Activated CD4-positive, alpha-beta T cell treated with anti-CD3 and anti-CD28 coated beads for 36 hours (primary cell): ENCODE measurements at regions not wholly inside any gene's neighbourhood (a gene's known extent, or its start where the extent isn't known, plus 50 kb on each side); places are given as distances from the start of the nearest gene placed in this dataset.

Experiments
- ATAC-seq: fragments of 200-7000 bp; cut with Tn5 transposase; one replicate; pipeline ENCODE4 v1.10.0; 2021; ENCODE audit warnings: mild to moderate bottlenecking, moderate library complexity
- CTCF ChIA-PET: fragments of 350-600 bp; sonication (Branson Sonifier 250); formaldehyde crosslinking; loops from one replicate; lab custom pipeline; 2021; ENCODE audit warnings: antibody characterized with exemption; lab: Charles Lee
- POLR2A ChIA-PET: fragments of 350-600 bp; sonication (Branson Sonifier 250); formaldehyde crosslinking; loops from one replicate; lab custom pipeline; 2021; ENCODE audit warnings: antibody characterized with exemption, inconsistent platforms; lab: Charles Lee
- DNase-seq: peaks from one replicate; pipeline ENCODE4 v3.0.0-alpha.2; 2020
- H3K27ac Mint-ChIP-seq: one replicate; pipeline ENCODE4 v1.8.0; 2021; ENCODE audit warnings: mixed read lengths
- H3K27me3 Mint-ChIP-seq: one replicate; pipeline ENCODE4 v1.8.0; 2021; ENCODE audit warnings: mixed read lengths
- H3K36me3 Mint-ChIP-seq: one replicate; pipeline ENCODE4 v1.8.0; 2021; ENCODE audit warnings: low read depth, mixed read lengths
- H3K4me1 Mint-ChIP-seq: one replicate; pipeline ENCODE4 v1.8.0; 2021; ENCODE audit warnings: mixed read lengths
- H3K4me3 Mint-ChIP-seq: one replicate; pipeline ENCODE4 v1.8.0; 2021; ENCODE audit warnings: mild to moderate bottlenecking, moderate library complexity, mixed read lengths
- H3K9me3 Mint-ChIP-seq: one replicate; pipeline ENCODE4 v1.8.0; 2021; ENCODE audit warnings: low read depth, mixed read lengths
- intact Hi-C, 2 experiments: fragments of 100-400 bp; cut with DNase I in 1 of 2; cut with micrococcal nuclease in 1 of 2; formaldehyde crosslinking; loops; one replicate each; pipeline versions ENCODE4 v1.14.2 to v1.15.1; 2022 to 2024; cut with DNase I, micrococcal nuclease

DNA sequence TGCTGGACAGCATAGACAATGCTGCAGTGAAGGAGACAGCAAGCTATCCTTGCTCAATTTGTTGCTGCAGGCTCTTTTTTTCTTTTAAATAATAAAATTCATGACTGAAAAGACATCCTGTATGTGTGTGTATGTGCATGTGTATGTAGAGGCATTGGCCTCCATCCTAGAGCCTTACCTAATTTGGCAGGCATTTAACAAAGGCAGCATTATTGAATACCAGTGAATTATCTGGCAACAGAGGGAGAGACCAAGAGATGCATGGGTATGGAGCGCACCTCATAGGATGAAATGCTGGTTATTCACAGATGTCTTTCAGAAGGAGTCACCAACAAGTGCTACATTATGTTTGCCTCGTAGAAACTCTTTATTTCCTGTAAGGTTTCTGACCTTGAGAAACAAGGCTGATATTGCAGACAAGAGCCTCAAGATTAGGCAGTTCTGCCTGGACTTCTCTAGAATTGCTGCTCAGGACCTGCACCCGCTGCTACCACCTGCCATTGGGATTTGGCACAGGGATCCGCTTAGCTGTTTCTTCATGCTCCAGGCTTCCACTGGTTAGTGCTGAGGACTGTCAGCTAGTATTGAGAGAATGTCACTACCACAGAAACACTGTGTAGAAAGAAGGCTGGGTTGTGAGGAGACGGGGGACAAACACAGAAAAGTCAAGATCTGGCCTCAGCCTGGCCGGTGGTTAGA is 247.7 kb upstream of the RFX3 start:
- ATAC-seq, result no peak
- Mint-ChIP-seq H3K4me3 (no peak overlapping the region), H3K36me3 (no peaks in the 10 kb centered on the region), H3K27ac (no peak overlapping the region), H3K4me1 (no peaks in the 10 kb centered on the region), H3K9me3 (no peaks in the 10 kb centered on the region), H3K27me3 (peaks cover 12% of the 10 kb centered on the region)
- ChIA-PET CTCF (interaction anchor here (1.0 kb wide), 1 partner anchor 10 kb away, joined by 3 read pairs; no protein-coding TSS in a partner anchor), POLR2A (no interaction called here)
- DNase-seq, result no peak
- intact Hi-C loops, result no loop called here

DNA sequence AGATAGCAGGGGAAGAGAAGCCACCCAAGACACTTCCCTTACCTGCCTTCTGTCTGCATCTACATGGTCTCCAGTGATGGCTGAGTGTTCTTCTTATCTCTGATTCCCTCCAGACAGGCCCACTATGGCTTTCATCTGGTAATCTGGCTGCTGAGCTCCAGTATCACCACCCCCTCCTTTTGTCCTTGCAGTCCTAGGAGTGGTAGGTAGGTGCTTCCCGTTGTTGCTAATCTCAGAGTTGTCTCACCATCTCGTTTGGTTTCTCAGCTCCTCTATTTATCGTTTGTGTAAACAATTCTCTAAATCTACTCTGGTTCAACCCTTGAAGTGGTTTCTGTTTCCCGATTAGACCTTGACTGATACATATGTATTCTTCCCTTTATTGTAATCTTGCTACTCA is 243.8 kb upstream of the RFX3 start:
- peaks cover 18% of the 10 kb centered on the region for H3K27me3 Mint-ChIP-seq
- H3K4me3 Mint-ChIP-seq, result no peak overlapping the region
- intact Hi-C loops, result no loop called here
- H3K4me1 Mint-ChIP-seq, result no peaks in the 10 kb centered on the region
- DNase-seq (no peak), ATAC-seq (no peak)
- H3K36me3 Mint-ChIP-seq, result no peaks in the 10 kb centered on the region
- H3K9me3 Mint-ChIP-seq, result no peaks in the 10 kb centered on the region
- POLR2A ChIA-PET, result no interaction called here
- H3K27ac Mint-ChIP-seq, result no peak overlapping the region
- CTCF ChIA-PET, result no interaction called here

DNA sequence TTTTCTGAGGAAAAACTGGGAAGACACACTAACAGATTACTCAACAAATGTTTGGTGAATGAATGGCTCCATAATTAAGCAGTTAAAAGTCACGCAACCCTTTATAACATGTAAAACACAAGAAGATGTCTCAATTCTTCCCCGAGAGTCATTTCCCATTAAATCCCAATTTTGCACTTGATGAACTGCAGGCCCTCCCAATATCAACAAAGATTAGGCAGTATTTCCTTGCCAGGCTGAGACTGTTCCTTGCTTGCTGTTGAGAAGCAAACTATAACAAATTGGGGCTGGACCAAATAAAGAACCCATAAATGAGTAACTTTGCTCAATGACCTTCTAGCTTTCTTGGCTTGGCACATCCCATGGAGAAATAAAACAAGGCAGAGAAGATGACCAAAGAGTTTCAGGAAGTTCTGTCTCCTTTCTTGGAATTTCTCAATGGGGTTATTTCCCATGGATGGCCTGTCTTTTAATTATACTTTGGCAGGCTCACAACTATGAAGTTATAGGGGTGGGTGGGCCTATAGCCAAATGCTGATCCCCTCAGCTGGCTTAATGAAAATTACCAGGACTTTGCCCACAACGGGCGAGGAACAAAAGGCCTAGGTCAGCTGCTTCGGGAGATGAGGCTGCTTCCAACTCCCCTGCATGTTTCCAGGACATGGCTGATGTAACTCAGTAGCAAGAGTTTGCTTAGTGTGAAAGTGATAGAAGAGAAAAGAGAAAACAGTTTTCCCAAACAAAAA is 243.1 kb upstream of the RFX3 start:
- Mint-ChIP-seq H3K36me3 (no peaks in the 10 kb centered on the region), H3K4me1 (no peaks in the 10 kb centered on the region), H3K4me3 (no peak overlapping the region), H3K27me3 (peaks cover 18% of the 10 kb centered on the region), H3K27ac (no peak overlapping the region), H3K9me3 (no peaks in the 10 kb centered on the region)
- intact Hi-C loops, result no loop called here
- DNase-seq, result no peak
- ChIA-PET CTCF (no interaction called here), POLR2A (no interaction called here)
- ATAC-seq, result no peak

DNA sequence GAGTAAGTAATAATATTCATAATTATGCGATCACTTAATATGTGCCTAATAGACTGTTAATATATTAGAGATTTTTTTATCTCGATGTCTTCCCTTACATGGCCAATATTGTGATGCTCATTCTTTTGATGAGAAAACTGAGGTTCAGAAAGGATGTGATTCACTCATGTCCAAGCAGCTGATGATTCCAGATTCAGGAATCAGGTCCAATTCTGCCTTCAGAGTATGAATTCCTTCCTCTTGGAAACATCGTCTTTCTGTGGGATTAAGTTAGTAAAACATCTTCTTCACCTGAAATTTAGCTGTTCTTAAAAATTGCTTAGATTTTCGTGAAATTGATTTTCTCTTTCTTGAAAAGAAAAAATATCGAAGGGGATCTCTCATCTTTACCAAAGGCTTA is 242.5 kb upstream of the RFX3 start:
- H3K4me1 Mint-ChIP-seq, result no peaks in the 10 kb centered on the region
- ChIA-PET CTCF (no interaction called here), POLR2A (no interaction called here)
- ATAC-seq (no peak), DNase-seq (no peak)
- no peak overlapping the region for H3K4me3 Mint-ChIP-seq
- no peaks in the 10 kb centered on the region for H3K9me3 Mint-ChIP-seq
- peaks cover 18% of the 10 kb centered on the region for H3K27me3 Mint-ChIP-seq
- H3K27ac Mint-ChIP-seq, result no peak overlapping the region
- no peaks in the 10 kb centered on the region for H3K36me3 Mint-ChIP-seq
- intact Hi-C loops, result no loop called here

DNA sequence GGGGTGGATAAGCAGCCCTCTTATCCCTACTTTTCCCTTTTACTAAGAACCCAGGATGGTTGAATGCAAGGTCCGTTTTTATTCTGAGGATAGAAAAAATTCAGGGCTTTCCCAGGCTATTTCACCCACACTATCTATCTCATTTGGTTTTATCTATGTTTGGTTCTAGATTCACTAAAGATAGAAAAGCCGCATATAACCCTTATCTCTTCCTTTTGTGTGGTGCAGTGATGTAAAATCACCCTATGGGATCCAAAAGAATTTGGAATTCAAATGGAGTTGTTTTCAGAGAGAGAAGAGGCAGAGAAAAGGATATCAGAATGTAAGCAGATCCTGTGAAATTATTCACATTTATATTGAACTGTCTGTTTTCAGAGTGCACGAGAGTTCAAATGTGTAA is 236.3 kb upstream of the RFX3 start:
- H3K36me3 Mint-ChIP-seq, result peaks cover 3% of the 10 kb centered on the region
- ATAC-seq, result no peak
- intact Hi-C loops, result no loop called here

DNA sequence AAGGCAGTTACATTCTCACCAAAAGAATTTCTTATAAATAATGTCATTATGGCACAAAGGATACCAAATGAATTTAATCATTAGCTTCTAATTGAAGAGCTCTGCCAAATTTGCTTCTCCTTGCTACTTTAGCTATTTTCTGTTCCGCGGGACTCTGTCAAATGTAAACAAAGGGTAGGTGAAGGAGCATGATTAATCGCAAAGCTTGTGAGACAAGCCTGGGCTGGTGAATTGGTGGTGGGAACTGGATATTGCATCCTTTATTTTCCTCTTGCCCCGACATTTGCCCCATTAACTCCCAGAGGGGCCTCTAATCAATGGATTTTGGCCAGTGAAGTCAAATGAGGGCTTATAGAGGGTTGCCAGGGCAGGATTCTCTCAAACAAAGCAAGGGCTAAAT is 234.2 kb upstream of the RFX3 start:
- intact Hi-C loops, result no loop called here
- ChIA-PET CTCF (interaction anchor here (0.7 to 1.2 kb wide), 2 partner anchors 23 to 460 kb away, joined by 3 read pairs; no protein-coding TSS in a partner anchor), POLR2A (no interaction called here)
- DNase-seq, result no peak
- Mint-ChIP-seq H3K27me3 (peaks cover 5% of the 10 kb centered on the region), H3K4me1 (peaks cover 17% of the 10 kb centered on the region), H3K36me3 (peaks cover 3% of the 10 kb centered on the region), H3K9me3 (peaks cover 5% of the 10 kb centered on the region), H3K4me3 (no peak overlapping the region), H3K27ac (no peak overlapping the region)
- no peak for ATAC-seq

More for the DNA sequence above, 236.3 kb upstream of the RFX3 start:
- Mint-ChIP-seq H3K27me3 (peaks cover 11% of the 10 kb centered on the region), H3K4me3 (no peak overlapping the region), H3K27ac (no peak overlapping the region), H3K9me3 (peaks cover 5% of the 10 kb centered on the region), H3K4me1 (peaks cover 17% of the 10 kb centered on the region)
- POLR2A ChIA-PET, result no interaction called here
- no peak for DNase-seq
- CTCF ChIA-PET, result no interaction called here

DNA sequence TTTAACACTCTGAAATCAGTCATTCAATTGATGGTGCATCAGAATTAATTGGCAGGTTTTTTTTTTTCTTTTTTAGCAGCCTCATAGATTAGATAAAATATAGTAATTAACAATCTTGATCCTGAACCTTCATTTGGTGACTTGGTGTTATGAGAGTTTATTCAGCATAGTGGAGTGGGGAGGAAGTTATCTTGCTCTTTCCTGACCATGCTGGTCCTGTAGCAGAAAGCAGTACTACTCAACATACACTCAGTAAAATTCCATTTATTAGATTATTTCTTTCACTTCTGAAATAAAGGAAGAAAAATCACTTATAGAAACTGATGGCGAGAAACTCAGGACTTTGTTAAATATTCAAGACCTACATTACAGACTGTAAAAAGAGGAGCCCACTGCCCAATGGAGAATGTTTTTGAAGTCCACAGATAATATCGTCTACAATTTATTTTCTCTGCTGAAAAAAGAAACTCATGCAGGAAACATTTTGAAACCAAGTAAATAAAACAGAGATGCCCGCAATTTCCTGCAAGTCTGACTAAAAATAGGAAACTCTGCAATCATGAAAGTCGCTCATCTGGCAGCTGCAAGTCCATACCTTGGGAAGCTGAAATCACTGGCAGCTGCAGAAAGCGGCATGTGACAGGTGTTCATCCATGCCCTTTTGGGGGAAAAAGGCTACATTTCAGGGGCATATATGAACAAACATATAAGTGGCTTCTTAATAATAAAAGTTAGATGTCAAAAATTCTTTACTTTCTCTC is 233.2 kb upstream of the RFX3 start:
- Mint-ChIP-seq H3K36me3 (peaks cover 3% of the 10 kb centered on the region), H3K4me3 (no peak overlapping the region), H3K9me3 (peaks cover 5% of the 10 kb centered on the region), H3K27me3 (peaks cover 5% of the 10 kb centered on the region), H3K4me1 (peaks cover 17% of the 10 kb centered on the region), H3K27ac (no peak overlapping the region)
- CTCF ChIA-PET, result interaction anchor here (0.7 kb wide), 1 partner anchor 229 kb away, joined by 4 read pairs; no protein-coding TSS in a partner anchor
- ATAC-seq (no peak), DNase-seq (peak; percentile 17)
- intact Hi-C loops, result loop anchor here in 1 of 2 experiments (1.0 kb wide), 1 partner anchor 13 kb away; no protein-coding TSS in a partner anchor
- POLR2A ChIA-PET, result no interaction called here

DNA sequence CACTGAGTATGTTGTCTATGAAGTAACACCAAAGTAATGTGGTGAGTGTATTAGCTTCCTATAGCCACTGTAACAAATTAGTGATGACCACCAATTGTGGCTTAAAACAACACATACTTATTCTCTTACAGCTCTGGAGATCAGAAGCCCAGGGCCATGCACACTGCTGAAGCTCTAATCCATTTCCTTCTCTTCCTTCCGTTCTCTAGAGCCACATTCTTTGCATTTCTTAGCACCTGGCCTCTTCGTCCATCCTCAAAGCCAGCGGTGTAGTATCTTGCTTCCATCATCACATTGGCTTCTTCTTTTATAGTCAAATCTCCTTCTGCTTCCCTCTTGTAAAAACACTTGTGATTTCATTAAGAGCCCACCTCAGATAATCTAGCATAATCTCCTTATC is 230.3 kb upstream of the RFX3 start:
- H3K4me3 Mint-ChIP-seq, result no peak overlapping the region
- no peak for ATAC-seq
- peaks cover 5% of the 10 kb centered on the region for H3K27me3 Mint-ChIP-seq
- intact Hi-C loops, result no loop called here
- ChIA-PET CTCF (interaction anchor here (0.6 to 1.2 kb wide), 2 partner anchors 24 to 149 kb away, joined by 3 to 4 read pairs; no protein-coding TSS in a partner anchor), POLR2A (no interaction called here)
- H3K9me3 Mint-ChIP-seq, result peaks cover 3% of the 10 kb centered on the region
- no peak overlapping the region for H3K27ac Mint-ChIP-seq
- no peak for DNase-seq
- H3K36me3 Mint-ChIP-seq, result peaks cover 3% of the 10 kb centered on the region
- peaks cover 17% of the 10 kb centered on the region for H3K4me1 Mint-ChIP-seq

DNA sequence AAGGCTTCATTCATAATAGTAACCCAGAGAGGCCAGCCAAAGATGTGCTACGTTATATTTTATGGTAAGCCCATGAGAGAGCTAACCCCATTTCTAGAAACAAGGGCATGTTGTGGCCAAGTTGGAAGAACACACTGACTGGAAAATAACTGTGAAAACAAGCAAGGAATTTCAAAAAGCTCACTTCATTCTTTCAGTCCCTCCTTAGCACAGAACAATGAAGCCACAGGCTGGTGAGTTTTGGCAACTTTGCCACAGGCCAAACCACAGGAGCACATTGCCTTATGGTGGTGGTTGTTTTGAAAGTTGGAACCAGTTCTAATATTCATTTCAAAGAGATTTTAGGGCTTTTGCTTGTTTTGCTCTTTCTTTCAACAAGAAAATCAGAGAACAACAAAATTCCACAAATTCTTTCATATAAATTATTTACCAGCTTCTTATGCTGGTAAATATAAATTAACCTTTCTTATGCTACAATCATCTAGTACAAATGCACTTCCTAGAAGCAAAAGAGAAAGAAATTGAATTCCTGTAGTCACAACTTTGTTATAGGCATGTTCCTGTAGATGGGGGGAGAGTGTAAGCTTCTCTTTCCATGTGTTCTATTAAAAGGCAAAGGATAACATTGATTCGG is 225.4 kb upstream of the RFX3 start:
- ChIA-PET CTCF (interaction anchor here (0.6 kb wide), 1 partner anchor 192 kb away, joined by 3 read pairs; no protein-coding TSS in a partner anchor), POLR2A (no interaction called here)
- ATAC-seq, result no peak
- H3K27me3 Mint-ChIP-seq, result no peaks in the 10 kb centered on the region
- peak; percentile 11 for DNase-seq
- no peak overlapping the region for H3K4me3 Mint-ChIP-seq
- H3K4me1 Mint-ChIP-seq, result peaks cover 18% of the 10 kb centered on the region
- intact Hi-C loops, result no loop called here
- H3K27ac Mint-ChIP-seq, result no peak overlapping the region
- H3K9me3 Mint-ChIP-seq, result no peaks in the 10 kb centered on the region
- H3K36me3 Mint-ChIP-seq, result no peaks in the 10 kb centered on the region

DNA sequence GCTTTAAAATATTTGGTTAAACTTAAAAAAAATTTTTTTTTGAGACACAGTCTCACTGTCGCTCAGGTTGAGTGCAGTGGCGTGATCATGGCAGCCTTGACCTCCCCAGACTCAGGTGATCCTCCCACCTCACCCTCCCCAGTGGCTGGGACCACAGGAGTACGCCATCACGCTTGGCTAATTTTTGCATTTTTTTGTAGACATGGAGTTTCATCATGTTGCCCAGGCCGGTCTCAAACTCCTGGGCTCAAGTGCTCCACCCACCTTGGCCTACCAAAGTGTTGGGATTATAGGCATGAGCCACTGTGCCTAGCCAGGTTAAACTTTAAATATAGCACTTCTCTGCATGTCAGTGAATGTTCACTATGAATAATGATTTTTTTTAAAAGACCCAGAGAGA is 224.5 kb upstream of the RFX3 start:
- H3K27ac Mint-ChIP-seq, result no peak overlapping the region
- no peak overlapping the region for H3K4me3 Mint-ChIP-seq
- no peaks in the 10 kb centered on the region for H3K27me3 Mint-ChIP-seq
- no peaks in the 10 kb centered on the region for H3K36me3 Mint-ChIP-seq
- CTCF ChIA-PET, result no interaction called here
- POLR2A ChIA-PET, result no interaction called here
- no peaks in the 10 kb centered on the region for H3K9me3 Mint-ChIP-seq
- H3K4me1 Mint-ChIP-seq, result peaks cover 24% of the 10 kb centered on the region
- intact Hi-C loops, result no loop called here
- no peak for ATAC-seq
- no peak for DNase-seq
